ENCODE measurements at regions not wholly inside any gene's neighbourhood (a gene's known extent, or its start where the extent isn't known, plus 50 kb on each side); places are given as distances from the start of the nearest gene placed in this dataset.

- no peak for TF ChIP-seq POU6F1 (CRISPR knock-in tag; IDR thresholded peaks at IDR 0.05; ENCODE audit: borderline replicate concordance, low read depth)
- no peak for TF ChIP-seq ZC3H10 (CRISPR knock-in tag; IDR thresholded peaks at IDR 0.05)
- TF ChIP-seq PATZ1 (CRISPR knock-in tag; IDR thresholded peaks at IDR 0.05; ENCODE audit: borderline replicate concordance) = no peak
- TF ChIP-seq TSHZ2 (CRISPR knock-in tag; IDR thresholded peaks at IDR 0.05) = no peak
- no peak for TF ChIP-seq TOX (CRISPR knock-in tag; IDR thresholded peaks at IDR 0.05; ENCODE audit: borderline replicate concordance)
- no peak for TF ChIP-seq BACH2 (CRISPR knock-in tag; IDR thresholded peaks at IDR 0.05; ENCODE audit: borderline replicate concordance)
- TF ChIP-seq RARB (CRISPR knock-in tag; IDR thresholded peaks at IDR 0.05) = no peak
- no peak for TF ChIP-seq TCF4 (CRISPR knock-in tag; IDR thresholded peaks at IDR 0.05; ENCODE audit: borderline replicate concordance)
- no peak for TF ChIP-seq CREB5 (CRISPR knock-in tag; IDR thresholded peaks at IDR 0.05; ENCODE audit: low read depth)
- no peak for TF ChIP-seq ESRRG (CRISPR knock-in tag; IDR thresholded peaks at IDR 0.05)
- no peak for TF ChIP-seq PPARA (CRISPR knock-in tag; IDR thresholded peaks at IDR 0.05; ENCODE audit: borderline replicate concordance)
- TF ChIP-seq ZFP30 (CRISPR knock-in tag; IDR thresholded peaks at IDR 0.05) = no peak
- no peak for TF ChIP-seq OSR1 (CRISPR knock-in tag; IDR thresholded peaks at IDR 0.05)
These were observed 119.3 kb upstream of the CALCR start for GRCh38 chr7:93693796-93694195.

Measured in SK-N-SH treated with all-trans-retinoic acid at 6 μM for 48 hours (cell line).